OCI-LY3 (cell line): ENCODE measurements at regions not wholly inside any gene's neighbourhood (a gene's known extent, or its start where the extent isn't known, plus 50 kb on each side); places are given as distances from the start of the nearest gene placed in this dataset.

ENCODE experiments used
- H2AFZ ChIP-seq: fragments of 200-600, 300-600 bp; shearing (Covaris generic); 2 replicates; pipeline ENCODE4 v1.6.0; 2014; ENCODE audit warnings: antibody characterized with exemption, low read depth, low read length
- H3K27ac ChIP-seq: fragments of 200-600, 300-600 bp; sonication (generic); 2 replicates; pipeline ENCODE4 v1.5.1; 2014; ENCODE audit warnings: mild to moderate bottlenecking, low read length, moderate library complexity, mixed read lengths
- H3K27me3 ChIP-seq: fragments of 200-600, 300-600 bp; sonication (generic); 2 replicates; pipeline ENCODE4 v1.6.1; 2014; ENCODE audit warnings: low read depth, low read length, mixed read lengths
- H3K36me3 ChIP-seq: fragments of 200-600, 300-600 bp; sonication (generic); replicated peaks from 2 replicates; pipeline ENCODE3; 2014; ENCODE audit warnings: low read depth, low read length, mixed read lengths
- H3K4me1 ChIP-seq: fragments of 300-600, 200-600 bp; sonication (generic); 2 replicates; pipeline ENCODE4 v1.6.1; 2014; ENCODE audit warnings: low read length, mixed read lengths
- H3K4me2 ChIP-seq: fragments of 200-600, 300-600 bp; sonication (generic); 2 replicates; pipeline ENCODE4 v1.6.1; 2014; ENCODE audit warnings: low read length, mixed read lengths
- H3K4me3 ChIP-seq: fragments of 300-600, 200-600 bp; sonication (generic); 2 replicates; pipeline ENCODE4 v1.5.1; 2014; ENCODE audit warnings: antibody characterized with exemption, mild to moderate bottlenecking, low read length, moderate library complexity
- H3K79me2 ChIP-seq: fragments of 300-600, 200-600 bp; shearing (Covaris generic); 2 replicates; pipeline ENCODE4 v1.6.1; 2014; ENCODE audit warnings: mild to moderate bottlenecking, low read length, mixed read lengths
- H3K9ac ChIP-seq: fragments of 300-600, 200-600 bp; shearing (Covaris generic); 2 replicates; pipeline ENCODE4 v1.6.0; 2014; ENCODE audit warnings: mild to moderate bottlenecking, low read length, moderate library complexity
- H3K9me3 ChIP-seq: fragments of 200-600, 300-600 bp; shearing (Covaris generic); 2 replicates; pipeline ENCODE4 v1.6.1; 2014; ENCODE audit warnings: low read length, mixed read lengths; ENCODE audit not compliant: insufficient read depth
- H4K20me1 ChIP-seq: fragments of 200-600, 300-600 bp; sonication (generic); 2 replicates; pipeline ENCODE4 v1.6.1; 2016; ENCODE audit warnings: low read length, mixed read lengths; ENCODE audit not compliant: insufficient read depth
- CTCF ChIP-seq: fragments of 200-600, 300-600 bp; sonication (generic); IDR thresholded peaks from 2 replicates; pipeline ENCODE4 v1.5.1; 2014; ENCODE audit warnings: antibody characterized with exemption, low read length, low read depth
- EZH2phosphoT487 ChIP-seq: fragments of 200-600 bp; shearing (Covaris generic); IDR thresholded peaks from 2 replicates; pipeline ENCODE4 v1.6.1; 2018; ENCODE audit warnings: antibody characterized with exemption, mixed run types, low read depth

- Histone ChIP-seq H3K9ac (no peak overlapping the region), H3K79me2 (no peaks in the 10 kb centered on the region), H3K27ac (no peak overlapping the region), H3K4me1 (peaks cover 12% of the 10 kb centered on the region), H3K4me2 (no peak overlapping the region), H4K20me1 (no peaks in the 10 kb centered on the region), H3K4me3 (no peak overlapping the region), H3K27me3 (no peaks in the 10 kb centered on the region), H3K9me3 (no peaks in the 10 kb centered on the region), H2AFZ (no peak overlapping the region), H3K36me3 (no peaks in the 10 kb centered on the region)
- TF ChIP-seq EZH2phosphoT487 (no peak), CTCF (no peak)
Observed at GRCh38 chr5:115349001-115349817, 52.8 kb upstream of the CCDC112 start.

DNA sequence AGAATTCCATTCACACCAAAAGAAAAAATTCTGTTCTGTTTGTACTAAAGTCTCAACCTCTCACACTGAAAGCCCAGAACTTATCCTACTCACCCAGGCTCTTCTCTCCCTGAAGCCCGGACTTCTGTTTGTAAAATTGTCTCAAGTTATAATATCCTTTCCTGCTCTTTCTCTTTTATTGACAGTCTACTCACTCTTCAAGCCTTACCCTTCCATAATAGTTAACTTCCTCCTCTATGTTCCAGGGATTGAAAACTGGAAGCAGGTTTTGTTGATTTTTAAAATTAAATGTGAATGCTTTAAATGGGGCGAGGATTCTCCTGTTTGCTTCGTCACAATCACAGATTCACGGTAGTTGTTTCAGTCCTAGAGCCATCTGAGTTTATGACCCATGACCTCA lies 51.7 kb upstream of the CCDC112 start:
- Histone ChIP-seq H3K36me3 (no peaks in the 10 kb centered on the region), H3K4me3 (no peak overlapping the region), H4K20me1 (no peaks in the 10 kb centered on the region), H2AFZ (no peak overlapping the region), H3K27ac (no peak overlapping the region), H3K4me1 (peaks cover 20% of the 10 kb centered on the region), H3K79me2 (no peaks in the 10 kb centered on the region), H3K9me3 (no peaks in the 10 kb centered on the region), H3K9ac (no peak overlapping the region), H3K27me3 (no peaks in the 10 kb centered on the region), H3K4me2 (no peak overlapping the region)
- TF ChIP-seq EZH2phosphoT487: no peak
- no peak for TF ChIP-seq CTCF
